Activated T-helper 2 cell treated with anti-CD3 and anti-CD28 coated beads, Interferon-gamma antibody, Interleukin-2, Interleukin-4, amounts not matched to agents 10 μg/mL and 5 μg/mL and 100 μg/mL, durations not matched to agents 14 hours and 24 hours and 36 hours (primary cell): ENCODE measurements at regions not wholly inside any gene's neighbourhood (a gene's known extent, or its start where the extent isn't known, plus 50 kb on each side); places are given as distances from the start of the nearest gene placed in this dataset.

Experiments
- DNase-seq: peaks from one replicate; pipeline ENCODE4 v3.0.0; 2021; ENCODE audit warnings: low spot score
- H3K27ac Mint-ChIP-seq: one replicate; pipeline ENCODE4 v1.8.0; 2021; ENCODE audit warnings: mixed read lengths
- H3K27me3 Mint-ChIP-seq: one replicate; pipeline ENCODE4 v1.8.0; 2021; ENCODE audit warnings: low read depth, mixed read lengths
- H3K36me3 Mint-ChIP-seq: one replicate; pipeline ENCODE4 v1.8.0; 2021; ENCODE audit warnings: low read depth, mixed read lengths
- H3K4me1 Mint-ChIP-seq: one replicate; pipeline ENCODE4 v1.8.0; 2021; ENCODE audit warnings: low read depth, mixed read lengths
- H3K4me3 Mint-ChIP-seq: one replicate; pipeline ENCODE4 v1.8.0; 2021; ENCODE audit warnings: low read depth, mild to moderate bottlenecking, moderate library complexity, mixed read lengths
- H3K9me3 Mint-ChIP-seq: one replicate; pipeline ENCODE4 v1.8.0; 2021; ENCODE audit warnings: mixed read lengths
- intact Hi-C: fragments of 100-400 bp; cut with micrococcal nuclease; formaldehyde crosslinking; loops from one replicate; pipeline ENCODE4 v1.15.1; 2023

- Mint-ChIP-seq H3K4me3 (no peak overlapping the region), H3K36me3 (no peaks in the 10 kb centered on the region), H3K27ac (no peak overlapping the region), H3K27me3 (no peaks in the 10 kb centered on the region), H3K9me3 (no peaks in the 10 kb centered on the region), H3K4me1 (no peaks in the 10 kb centered on the region)
- intact Hi-C loops: no loop called here
- DNase-seq: no peak
Observed at GRCh38 chr18:38552732-38553321, 987.2 kb upstream of the CELF4 start.

DNA sequence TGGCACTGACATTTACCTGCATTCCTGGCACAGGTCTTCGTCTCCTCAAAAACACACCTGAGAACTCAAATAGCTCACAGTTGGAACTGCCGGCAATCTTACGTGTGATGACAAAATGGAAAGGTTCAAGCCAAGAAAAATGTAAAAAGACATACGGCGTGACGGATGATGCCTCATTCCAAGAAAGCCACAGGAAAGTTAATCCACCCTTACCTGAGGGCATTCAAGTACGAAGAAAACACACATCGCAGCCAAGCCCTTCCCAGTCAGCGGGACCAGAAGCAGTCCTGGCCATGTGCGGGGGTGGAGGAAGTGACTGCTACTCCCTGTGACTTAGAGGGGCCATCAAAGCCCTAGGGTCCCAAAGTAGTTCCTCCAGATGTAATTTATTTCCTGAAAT, 986.3 kb upstream of the CELF4 start:
- H3K9me3 Mint-ChIP-seq: no peaks in the 10 kb centered on the region
- H3K4me3 Mint-ChIP-seq: no peak overlapping the region
- H3K36me3 Mint-ChIP-seq: no peaks in the 10 kb centered on the region
- DNase-seq: no peak
- intact Hi-C loops: no loop called here
- no peaks in the 10 kb centered on the region for H3K27me3 Mint-ChIP-seq
- H3K27ac Mint-ChIP-seq: no peak overlapping the region
- no peaks in the 10 kb centered on the region for H3K4me1 Mint-ChIP-seq

DNA sequence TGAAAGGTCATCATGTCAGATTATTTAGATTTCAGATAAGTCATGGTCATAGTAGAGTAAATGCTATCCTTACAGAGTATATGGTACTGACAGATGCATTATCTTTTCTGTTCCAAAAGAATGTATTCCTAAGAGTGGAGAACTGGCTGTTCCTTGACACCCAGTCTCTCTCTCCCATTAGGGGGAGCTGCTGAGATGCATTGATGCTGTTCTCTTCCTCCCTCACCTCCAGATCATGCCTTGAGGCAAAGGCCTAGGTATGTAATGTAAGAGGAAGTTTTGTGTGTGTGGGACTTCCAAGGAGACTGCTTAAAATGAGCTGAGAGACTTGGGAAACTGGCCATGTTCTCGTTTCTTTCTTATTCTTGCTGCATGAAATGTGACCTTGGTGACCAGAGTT, 979.5 kb upstream of the CELF4 start:
- no peaks in the 10 kb centered on the region for H3K4me1 Mint-ChIP-seq
- H3K36me3 Mint-ChIP-seq: no peaks in the 10 kb centered on the region
- H3K27ac Mint-ChIP-seq: no peak overlapping the region
- H3K4me3 Mint-ChIP-seq: no peak overlapping the region
- no peak for DNase-seq
- no peaks in the 10 kb centered on the region for H3K9me3 Mint-ChIP-seq
- H3K27me3 Mint-ChIP-seq: no peaks in the 10 kb centered on the region
- intact Hi-C loops: no loop called here

- Mint-ChIP-seq H3K27ac (no peak overlapping the region), H3K4me3 (no peak overlapping the region), H3K36me3 (no peaks in the 10 kb centered on the region), H3K9me3 (no peaks in the 10 kb centered on the region), H3K27me3 (no peaks in the 10 kb centered on the region), H3K4me1 (no peaks in the 10 kb centered on the region)
- intact Hi-C loops: no loop called here
- no peak for DNase-seq
Observed at GRCh38 chr18:38539856-38540255, 974.3 kb upstream of the CELF4 start.

GRCh38 chr18:38539371-38539770, 973.8 kb upstream of the CELF4 start:
- Mint-ChIP-seq H3K9me3 (no peaks in the 10 kb centered on the region), H3K4me3 (no peak overlapping the region), H3K27me3 (no peaks in the 10 kb centered on the region), H3K4me1 (no peaks in the 10 kb centered on the region), H3K36me3 (no peaks in the 10 kb centered on the region), H3K27ac (no peak overlapping the region)
- DNase-seq: no peak
- intact Hi-C loops: no loop called here

DNA sequence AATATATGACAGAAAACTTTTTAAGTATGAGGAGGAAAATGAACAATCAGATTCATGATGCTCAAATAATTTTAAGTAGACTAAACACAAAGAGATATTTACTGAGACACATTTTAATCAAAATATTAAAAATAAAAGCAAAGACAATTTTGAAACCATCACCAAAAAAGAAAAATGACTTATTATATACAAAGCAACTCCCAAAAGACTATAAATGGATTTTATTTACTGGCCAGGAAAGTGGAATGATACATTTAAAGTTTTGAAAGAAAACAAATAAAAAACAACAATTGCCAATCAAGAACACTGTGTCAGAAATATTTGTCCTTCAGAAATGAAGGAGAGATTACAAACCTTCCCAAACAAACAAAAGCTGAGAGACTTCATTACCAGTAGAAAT, 968.5 kb upstream of the CELF4 start:
- H3K4me1 Mint-ChIP-seq: no peaks in the 10 kb centered on the region
- no peak overlapping the region for H3K4me3 Mint-ChIP-seq
- H3K27me3 Mint-ChIP-seq: no peaks in the 10 kb centered on the region
- no peak overlapping the region for H3K27ac Mint-ChIP-seq
- H3K9me3 Mint-ChIP-seq: peaks cover 7% of the 10 kb centered on the region
- DNase-seq: no peak
- H3K36me3 Mint-ChIP-seq: no peaks in the 10 kb centered on the region
- intact Hi-C loops: no loop called here

DNA sequence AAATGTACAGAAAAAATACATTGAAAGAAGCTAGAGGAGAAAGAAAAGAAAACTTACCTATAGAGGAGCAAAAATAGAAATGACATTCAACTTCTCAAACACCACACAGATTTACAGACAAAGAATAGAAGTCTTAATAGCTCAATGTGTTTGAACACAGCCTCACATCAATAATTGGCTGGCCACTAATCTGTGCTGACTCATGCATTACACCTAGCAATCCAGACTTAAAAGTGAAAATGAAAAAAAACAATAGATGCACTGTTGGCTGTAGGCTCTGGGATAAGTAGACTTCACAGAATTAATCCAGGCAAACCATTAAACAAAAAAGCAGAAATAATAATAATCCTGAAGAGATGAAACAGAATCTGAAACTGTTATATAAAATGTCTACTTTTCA, 961.3 kb upstream of the CELF4 start:
- Mint-ChIP-seq H3K36me3 (no peaks in the 10 kb centered on the region), H3K27me3 (no peaks in the 10 kb centered on the region), H3K4me1 (no peaks in the 10 kb centered on the region), H3K4me3 (no peak overlapping the region), H3K27ac (no peak overlapping the region), H3K9me3 (no peaks in the 10 kb centered on the region)
- intact Hi-C loops: no loop called here
- DNase-seq: no peak

- Mint-ChIP-seq H3K4me3 (no peak overlapping the region), H3K27ac (no peak overlapping the region), H3K4me1 (no peaks in the 10 kb centered on the region), H3K27me3 (no peaks in the 10 kb centered on the region), H3K9me3 (no peaks in the 10 kb centered on the region), H3K36me3 (no peaks in the 10 kb centered on the region)
- intact Hi-C loops: no loop called here
- DNase-seq: no peak
Observed at GRCh38 chr18:38525039-38525438, 959.4 kb upstream of the CELF4 start.

DNA sequence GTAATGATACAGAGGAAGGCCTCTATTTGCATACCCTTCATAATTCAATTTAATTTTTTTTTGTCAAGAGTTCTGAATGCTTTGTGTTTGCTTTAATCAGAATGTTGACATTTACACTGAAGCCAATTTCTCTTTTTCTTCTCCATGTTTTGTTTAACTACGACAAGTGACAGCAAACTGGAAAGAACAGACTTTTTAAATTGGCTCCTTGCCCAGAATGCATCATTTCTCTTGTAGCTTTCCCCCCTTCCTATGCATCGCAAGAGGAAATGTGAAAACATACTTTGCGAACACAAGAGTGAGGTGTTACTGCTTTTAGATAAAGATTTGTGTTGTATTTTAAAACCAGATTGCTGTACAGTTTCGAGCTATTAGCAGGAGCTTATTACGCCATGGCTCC, 955.2 kb upstream of the CELF4 start:
- no peak overlapping the region for H3K27ac Mint-ChIP-seq
- H3K27me3 Mint-ChIP-seq: no peaks in the 10 kb centered on the region
- no peaks in the 10 kb centered on the region for H3K9me3 Mint-ChIP-seq
- intact Hi-C loops: no loop called here
- no peak overlapping the region for H3K4me3 Mint-ChIP-seq
- H3K4me1 Mint-ChIP-seq: no peaks in the 10 kb centered on the region
- DNase-seq: no peak
- no peaks in the 10 kb centered on the region for H3K36me3 Mint-ChIP-seq

GRCh38 chr18:38502539-38502938, 936.9 kb upstream of the CELF4 start:
- Mint-ChIP-seq H3K4me3 (no peak overlapping the region), H3K27ac (no peak overlapping the region)

GRCh38 chr18:38497266-38497665, 931.7 kb upstream of the CELF4 start:
- Mint-ChIP-seq H3K4me3 (no peak overlapping the region), H3K36me3 (no peaks in the 10 kb centered on the region), H3K27ac (no peak overlapping the region), H3K27me3 (no peaks in the 10 kb centered on the region), H3K9me3 (peaks cover 8% of the 10 kb centered on the region), H3K4me1 (peaks cover 9% of the 10 kb centered on the region)
- DNase-seq: no peak
- intact Hi-C loops: loop anchor here (2.0 kb wide), 1 partner anchor 114 kb away; no protein-coding TSS in a partner anchor

More at GRCh38 chr18:38502539-38502938, 936.9 kb upstream of the CELF4 start:
- no peaks in the 10 kb centered on the region for H3K27me3 Mint-ChIP-seq
- intact Hi-C loops: no loop called here
- DNase-seq: no peak
- no peaks in the 10 kb centered on the region for H3K36me3 Mint-ChIP-seq
- H3K9me3 Mint-ChIP-seq: peaks cover 8% of the 10 kb centered on the region
- no peaks in the 10 kb centered on the region for H3K4me1 Mint-ChIP-seq

DNA sequence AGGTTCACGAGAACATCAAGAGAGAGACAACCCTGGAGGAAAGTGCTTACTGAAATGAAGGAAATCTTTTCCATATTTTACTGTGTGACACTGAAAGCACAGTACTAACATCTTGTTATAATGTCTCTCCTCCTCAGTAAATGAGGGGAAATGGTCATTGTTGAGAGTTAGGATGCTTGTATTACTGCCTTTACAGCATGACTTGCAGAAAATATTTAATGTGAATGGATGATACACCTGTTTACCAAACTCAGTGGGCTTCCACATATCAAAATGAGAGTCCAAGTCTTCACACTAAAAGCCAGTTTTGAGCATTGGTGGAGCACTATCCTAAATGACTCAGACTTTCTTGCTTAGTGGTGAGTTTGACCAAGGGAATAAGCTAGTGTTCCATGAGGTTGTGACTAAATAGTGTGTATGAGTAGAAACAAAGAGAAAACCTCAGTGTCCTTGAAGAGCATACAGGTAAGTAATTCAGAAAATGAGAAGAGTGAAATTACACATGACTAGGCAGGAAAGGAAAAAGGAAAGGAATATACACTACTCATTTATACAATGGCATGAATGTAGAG, 930.7 kb upstream of the CELF4 start:
- DNase-seq: no peak
- Mint-ChIP-seq H3K36me3 (no peaks in the 10 kb centered on the region), H3K4me1 (peaks cover 9% of the 10 kb centered on the region), H3K27me3 (no peaks in the 10 kb centered on the region), H3K27ac (no peak overlapping the region), H3K9me3 (peaks cover 4% of the 10 kb centered on the region), H3K4me3 (no peak overlapping the region)
- intact Hi-C loops: loop anchor here (2.0 kb wide), 1 partner anchor 114 kb away; no protein-coding TSS in a partner anchor

GRCh38 chr18:38494065-38494464, 928.5 kb upstream of the CELF4 start:
- Mint-ChIP-seq H3K27me3 (no peaks in the 10 kb centered on the region), H3K4me3 (no peak overlapping the region), H3K36me3 (no peaks in the 10 kb centered on the region), H3K4me1 (peaks cover 9% of the 10 kb centered on the region), H3K27ac (no peak overlapping the region), H3K9me3 (peaks cover 3% of the 10 kb centered on the region)
- intact Hi-C loops: no loop called here
- no peak for DNase-seq

DNA sequence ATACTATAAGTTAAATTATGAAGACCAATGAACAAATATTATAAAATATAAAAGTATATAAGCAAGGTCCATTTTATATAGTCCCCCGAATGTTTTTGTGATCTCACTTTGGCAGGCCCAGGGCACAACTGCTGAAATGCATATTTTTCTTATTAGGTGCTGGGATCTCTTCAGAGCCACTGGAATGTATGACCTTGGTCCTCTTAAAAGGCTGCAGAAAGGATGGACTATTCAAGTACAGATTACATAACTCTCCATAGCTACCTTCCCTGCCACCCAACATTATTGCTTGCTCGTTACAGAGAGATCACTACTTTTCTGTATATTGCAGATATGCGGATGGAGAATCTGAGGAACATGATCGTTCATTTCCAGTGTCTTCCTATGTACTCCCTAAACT, 925.6 kb upstream of the CELF4 start:
- H3K27me3 Mint-ChIP-seq: no peaks in the 10 kb centered on the region
- peaks cover 7% of the 10 kb centered on the region for H3K9me3 Mint-ChIP-seq
- intact Hi-C loops: no loop called here
- no peak overlapping the region for H3K27ac Mint-ChIP-seq
- H3K36me3 Mint-ChIP-seq: no peaks in the 10 kb centered on the region
- peaks cover 9% of the 10 kb centered on the region for H3K4me1 Mint-ChIP-seq
- H3K4me3 Mint-ChIP-seq: no peak overlapping the region
- no peak for DNase-seq
